Spleen (tissue), 7 donors: ENCODE measurements at regions not wholly inside any gene's neighbourhood (a gene's known extent, or its start where the extent isn't known, plus 50 kb on each side); places are given as distances from the start of the nearest gene placed in this dataset.

Experiments
- CTCF ChIP-seq, 11 experiments: fragments of 200-600 bp in 7 of 11; fragments of 450-650 bp in 4 of 11; sonication (generic) in 4 of 11; IDR thresholded peaks in 8 of 11; conservative IDR thresholded peaks in 3 of 11; 1 replicate in 7 of 11; 2 replicates in 4 of 11; pipeline versions ENCODE4 v1.4.0 to v1.8.0; 2016 to 2021; ENCODE audit warnings: antibody characterized with exemption in 11 of 11, inconsistent platforms in 4 of 11, mild to moderate bottlenecking in 1 of 11
- POLR2A ChIP-seq, 3 donors: fragments of 450-650 bp; IDR thresholded peaks; one replicate each; pipeline ENCODE4 v1.5.1; 2017; ENCODE audit warnings: antibody characterized with exemption in 3 of 3, mild to moderate bottlenecking in 1 of 3
- POLR2AphosphoS5 ChIP-seq, 3 donors: sonication (generic); formaldehyde crosslinking; IDR thresholded peaks; one replicate each; pipeline ENCODE4 v1.5.1; 2017; ENCODE audit warnings: antibody characterized with exemption in 3 of 3
- donor health status: DM: no; HTN: no; CAD: no; lungs with moderate emphysema.
- donor health status: DM: no; HTN: no; CAD: no.
- donor health status: DM: no; HTN: no; CAD: no.

- TF ChIP-seq POLR2AphosphoS5 (IDR thresholded peaks at IDR 0.05) (no peak), CTCF (IDR thresholded peaks at IDR 0.05 in 8 of 11, conservative IDR thresholded peaks at IDR 0.05 in 3 of 11) (no peak), POLR2A (IDR thresholded peaks at IDR 0.05) (no peak)
These were observed 61.8 kb downstream of the CTSL start for GRCh38 chr9:87787735-87788134.
